Activated B cell treated with CpG ODN at 0.5 μM for 24 hours (primary cell): ENCODE measurements at regions not wholly inside any gene's neighbourhood (a gene's known extent, or its start where the extent isn't known, plus 50 kb on each side); places are given as distances from the start of the nearest gene placed in this dataset.

ENCODE experiments used
- ATAC-seq: fragments of 200-7000 bp; cut with Tn5 transposase; one replicate; pipeline ENCODE4 v1.10.0; 2021; ENCODE audit warnings: low read depth, mild to moderate bottlenecking, moderate library complexity
- CTCF ChIA-PET: fragments of 350-600 bp; sonication (Branson Sonifier 250); formaldehyde crosslinking; loops from one replicate; lab custom pipeline; 2021; ENCODE audit warnings: antibody characterized with exemption; lab: Charles Lee
- POLR2A ChIA-PET: fragments of 350-600 bp; sonication (Branson Sonifier 250); formaldehyde crosslinking; loops from one replicate; lab custom pipeline; 2021; ENCODE audit warnings: antibody characterized with exemption; lab: Charles Lee
- DNase-seq: peaks from one replicate; pipeline ENCODE4 v3.0.0; 2022
- H3K27ac Mint-ChIP-seq: one replicate; pipeline ENCODE4 v1.8.0; 2020; ENCODE audit warnings: mixed read lengths
- H3K27me3 Mint-ChIP-seq: one replicate; pipeline ENCODE4 v1.8.0; 2021; ENCODE audit warnings: mixed read lengths
- H3K36me3 Mint-ChIP-seq: one replicate; pipeline ENCODE4 v1.8.0; 2021; ENCODE audit warnings: low read depth, mixed read lengths
- H3K4me1 Mint-ChIP-seq: one replicate; pipeline ENCODE4 v1.8.0; 2021; ENCODE audit warnings: mixed read lengths
- H3K4me3 Mint-ChIP-seq: one replicate; pipeline ENCODE4 v1.8.0; 2020; ENCODE audit warnings: mild to moderate bottlenecking, mixed read lengths
- H3K9me3 Mint-ChIP-seq: one replicate; pipeline ENCODE4 v1.8.0; 2020; ENCODE audit warnings: mixed read lengths
- intact Hi-C: fragments of 100-400 bp; cut with micrococcal nuclease; formaldehyde crosslinking; loops from one replicate; pipeline ENCODE4 v1.15.1; 2024
- TF ChIP-seq, protein P1 (sequence below): fragments of 200-600 bp; IDR thresholded peaks from one replicate; pipeline ENCODE4 v1.8.0; 2022; ENCODE audit warnings: antibody characterized with exemption, mild to moderate bottlenecking

DNA sequence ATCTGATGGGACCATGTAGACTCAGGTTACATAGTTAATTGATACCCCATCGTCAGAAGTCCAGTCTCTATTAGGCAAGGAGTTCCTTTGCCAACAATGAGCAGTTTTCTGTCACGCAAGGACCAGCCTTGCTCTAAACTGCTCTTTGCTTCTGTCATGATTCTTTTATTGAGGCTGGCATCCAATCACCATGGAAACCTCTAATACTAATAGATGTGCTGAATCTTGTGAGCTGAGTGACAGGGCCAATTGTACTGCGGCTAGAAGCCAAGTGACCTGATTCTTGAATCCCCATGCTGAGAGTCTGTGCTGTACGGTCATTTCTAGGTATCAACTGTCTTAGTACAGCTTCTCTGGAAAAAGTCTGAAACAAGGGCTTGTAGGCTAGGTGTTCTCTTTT is 395.6 kb downstream of the RND3 start:
- ATAC-seq: no peak
- ChIA-PET POLR2A (no interaction called here), CTCF (no interaction called here)
- H3K9me3 Mint-ChIP-seq: peaks cover 2% of the 10 kb centered on the region
- TF ChIP-seq, protein P1, sequence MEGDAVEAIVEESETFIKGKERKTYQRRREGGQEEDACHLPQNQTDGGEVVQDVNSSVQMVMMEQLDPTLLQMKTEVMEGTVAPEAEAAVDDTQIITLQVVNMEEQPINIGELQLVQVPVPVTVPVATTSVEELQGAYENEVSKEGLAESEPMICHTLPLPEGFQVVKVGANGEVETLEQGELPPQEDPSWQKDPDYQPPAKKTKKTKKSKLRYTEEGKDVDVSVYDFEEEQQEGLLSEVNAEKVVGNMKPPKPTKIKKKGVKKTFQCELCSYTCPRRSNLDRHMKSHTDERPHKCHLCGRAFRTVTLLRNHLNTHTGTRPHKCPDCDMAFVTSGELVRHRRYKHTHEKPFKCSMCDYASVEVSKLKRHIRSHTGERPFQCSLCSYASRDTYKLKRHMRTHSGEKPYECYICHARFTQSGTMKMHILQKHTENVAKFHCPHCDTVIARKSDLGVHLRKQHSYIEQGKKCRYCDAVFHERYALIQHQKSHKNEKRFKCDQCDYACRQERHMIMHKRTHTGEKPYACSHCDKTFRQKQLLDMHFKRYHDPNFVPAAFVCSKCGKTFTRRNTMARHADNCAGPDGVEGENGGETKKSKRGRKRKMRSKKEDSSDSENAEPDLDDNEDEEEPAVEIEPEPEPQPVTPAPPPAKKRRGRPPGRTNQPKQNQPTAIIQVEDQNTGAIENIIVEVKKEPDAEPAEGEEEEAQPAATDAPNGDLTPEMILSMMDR: no peak
- H3K4me1 Mint-ChIP-seq: no peaks in the 10 kb centered on the region
- no peak overlapping the region for H3K27ac Mint-ChIP-seq
- H3K36me3 Mint-ChIP-seq: no peaks in the 10 kb centered on the region
- H3K27me3 Mint-ChIP-seq: no peaks in the 10 kb centered on the region
- intact Hi-C loops: no loop called here
- no peak overlapping the region for H3K4me3 Mint-ChIP-seq
- no peak for DNase-seq

DNA sequence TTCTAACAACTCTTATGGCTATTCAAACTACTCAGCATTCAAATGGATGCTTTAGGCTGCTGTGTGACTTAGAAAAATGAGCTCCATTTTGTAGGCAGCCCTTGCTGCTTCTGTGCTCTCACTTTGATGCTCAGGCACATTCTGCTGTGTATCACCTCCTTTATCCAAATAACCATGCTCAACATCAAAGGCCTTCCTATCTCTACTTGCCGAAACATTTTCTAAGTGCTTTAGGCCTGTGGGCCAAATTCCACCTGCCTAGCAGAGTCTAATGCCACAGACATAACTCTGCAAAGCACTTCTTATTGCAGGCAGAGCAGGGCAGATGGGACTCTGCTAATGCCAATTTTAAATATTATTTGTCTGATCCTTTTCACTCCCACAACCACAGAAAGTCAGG is 397.4 kb downstream of the RND3 start:
- DNase-seq: no peak
- Mint-ChIP-seq H3K4me1 (no peaks in the 10 kb centered on the region), H3K27ac (no peak overlapping the region), H3K9me3 (peaks cover 3% of the 10 kb centered on the region), H3K4me3 (no peak overlapping the region), H3K36me3 (no peaks in the 10 kb centered on the region), H3K27me3 (no peaks in the 10 kb centered on the region)
- intact Hi-C loops: no loop called here
- ATAC-seq: no peak
- CTCF ChIA-PET: no interaction called here
- POLR2A ChIA-PET: no interaction called here
- TF ChIP-seq, protein P1: no peak

DNA sequence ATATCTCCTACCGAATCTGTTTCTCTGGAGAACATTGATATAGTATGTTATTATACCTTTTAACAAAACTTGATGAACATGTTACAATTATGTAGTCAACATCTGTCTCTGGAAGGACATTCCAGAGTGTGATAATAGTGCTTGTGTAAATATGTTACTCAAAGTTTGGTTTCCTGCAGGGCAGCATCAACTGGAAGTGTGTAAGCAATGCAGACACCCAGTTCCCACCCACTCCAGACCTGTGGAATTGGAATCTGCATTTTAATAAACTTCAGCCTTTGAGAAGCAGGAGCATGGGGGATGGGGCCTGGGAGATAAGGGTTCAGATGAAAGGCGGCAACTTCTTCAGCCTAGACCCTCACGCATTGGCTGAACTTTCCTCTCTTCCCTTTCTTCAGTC is 398.9 kb downstream of the RND3 start:
- DNase-seq (no peak), ATAC-seq (no peak)
- CTCF ChIA-PET: no interaction called here
- H3K36me3 Mint-ChIP-seq: no peaks in the 10 kb centered on the region
- TF ChIP-seq, protein P1: no peak
- no peak overlapping the region for H3K27ac Mint-ChIP-seq
- no peak overlapping the region for H3K4me3 Mint-ChIP-seq
- peaks cover 5% of the 10 kb centered on the region for H3K9me3 Mint-ChIP-seq
- no peaks in the 10 kb centered on the region for H3K27me3 Mint-ChIP-seq
- H3K4me1 Mint-ChIP-seq: no peaks in the 10 kb centered on the region
- POLR2A ChIA-PET: no interaction called here
- intact Hi-C loops: no loop called here

DNA sequence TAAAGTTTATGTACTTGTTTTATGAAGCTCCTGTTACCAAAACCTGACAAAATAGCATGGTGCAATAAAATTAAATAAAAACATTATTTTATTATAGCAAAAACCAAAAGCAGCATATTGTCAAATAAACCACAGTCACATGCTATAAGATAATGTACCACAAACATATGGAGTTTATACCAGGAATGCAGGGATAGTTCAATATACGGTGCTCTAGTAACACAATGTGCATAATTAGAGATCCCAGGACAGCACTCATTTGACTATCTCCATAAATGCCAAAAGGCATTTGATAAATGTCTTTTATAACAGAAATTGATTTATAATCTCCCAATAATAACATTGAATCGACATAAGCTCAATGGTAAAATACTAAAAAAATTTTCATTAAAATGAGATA is 402.0 kb downstream of the RND3 start:
- POLR2A ChIA-PET: no interaction called here

DNA sequence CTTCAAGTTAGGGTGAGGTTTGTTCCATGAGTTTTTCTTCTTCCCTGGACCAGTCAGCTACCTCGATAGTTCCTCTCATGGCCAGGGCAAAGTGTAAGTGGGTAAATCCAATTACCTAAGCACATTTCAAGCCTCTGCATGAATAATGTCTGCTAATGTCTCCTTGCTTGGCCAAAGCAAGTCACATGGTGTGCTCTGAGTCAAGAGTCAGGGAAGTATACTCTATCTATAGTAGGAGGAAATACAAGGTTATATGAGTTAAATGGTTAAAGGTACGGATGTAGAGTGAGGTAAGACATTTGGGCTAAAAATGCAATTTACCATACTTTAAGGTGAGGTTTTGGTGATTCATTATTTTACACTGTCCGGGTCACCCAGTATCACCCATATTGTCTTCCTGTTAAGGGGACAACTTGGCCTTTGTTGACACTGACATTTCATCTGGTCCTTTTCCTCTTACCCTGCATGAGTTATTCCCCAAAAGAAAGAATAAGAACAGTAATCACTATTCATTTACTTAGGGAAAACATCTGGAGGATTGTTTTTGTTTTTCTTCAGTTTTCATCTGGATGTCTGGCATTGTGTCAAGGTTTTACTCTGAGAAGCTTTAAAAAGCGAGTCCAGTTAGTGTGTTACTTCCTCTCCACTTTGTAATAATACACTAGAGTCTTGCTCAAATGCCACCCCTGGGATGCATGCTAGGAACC is 405.5 kb downstream of the RND3 start:
- H3K4me1 Mint-ChIP-seq: no peaks in the 10 kb centered on the region
- no peak for DNase-seq
- ChIA-PET CTCF (no interaction called here), POLR2A (no interaction called here)
- H3K4me3 Mint-ChIP-seq: no peak overlapping the region
- H3K27me3 Mint-ChIP-seq: no peaks in the 10 kb centered on the region
- TF ChIP-seq, protein P1: no peak
- H3K27ac Mint-ChIP-seq: no peak overlapping the region
- ATAC-seq: no peak
- H3K36me3 Mint-ChIP-seq: no peaks in the 10 kb centered on the region
- intact Hi-C loops: no loop called here
- peaks cover 15% of the 10 kb centered on the region for H3K9me3 Mint-ChIP-seq

More for the DNA sequence above, 402.0 kb downstream of the RND3 start:
- no peak for DNase-seq
- intact Hi-C loops: no loop called here
- TF ChIP-seq, protein P1: no peak
- H3K36me3 Mint-ChIP-seq: no peaks in the 10 kb centered on the region
- no peak for ATAC-seq
- H3K4me3 Mint-ChIP-seq: no peak overlapping the region
- CTCF ChIA-PET: no interaction called here
- no peaks in the 10 kb centered on the region for H3K27me3 Mint-ChIP-seq
- no peak overlapping the region for H3K27ac Mint-ChIP-seq
- peaks cover 7% of the 10 kb centered on the region for H3K9me3 Mint-ChIP-seq
- H3K4me1 Mint-ChIP-seq: no peaks in the 10 kb centered on the region
